Stomach (tissue), 4 donors: ENCODE measurements at regions not wholly inside any gene's neighbourhood (a gene's known extent, or its start where the extent isn't known, plus 50 kb on each side); places are given as distances from the start of the nearest gene placed in this dataset.

ENCODE experiments used
- CTCF ChIP-seq, 7 experiments: fragments of 450-650 bp in 4 of 7; fragments of 200-600 bp in 3 of 7; sonication (generic) in 3 of 7; IDR thresholded peaks; one replicate each; pipeline ENCODE4 v1.5.1; 2016 to 2019; ENCODE audit warnings: antibody characterized with exemption in 7 of 7, control low read depth in 2 of 7, mild to moderate bottlenecking in 1 of 7
- EP300 ChIP-seq: sonication (generic); formaldehyde crosslinking; IDR thresholded peaks from one replicate; pipeline ENCODE4 v1.6.1; 2017; ENCODE audit warnings: antibody characterized with exemption
- POLR2A ChIP-seq, 4 donors: fragments of 450-650 bp; IDR thresholded peaks; one replicate each; pipeline ENCODE4 v1.6.1; 2016; ENCODE audit warnings: antibody characterized with exemption in 4 of 4, control low read depth in 2 of 4, mild to moderate bottlenecking in 1 of 4, moderate library complexity in 1 of 4
- POLR2AphosphoS5 ChIP-seq, 3 donors: sonication (generic); formaldehyde crosslinking; IDR thresholded peaks; one replicate each; pipeline ENCODE4 v1.6.1; 2016; ENCODE audit warnings: antibody characterized with exemption in 3 of 3

GRCh38 chr16:29319726-29320125, 86.8 kb downstream of the NPIPB11 start:
- TF ChIP-seq CTCF (IDR thresholded peaks at IDR 0.05) (no peak), POLR2A (IDR thresholded peaks at IDR 0.05) (no peak), POLR2AphosphoS5 (IDR thresholded peaks at IDR 0.05) (no peak), EP300 (no peak)
